ENCODE measurements at regions not wholly inside any gene's neighbourhood (a gene's known extent, or its start where the extent isn't known, plus 50 kb on each side); places are given as distances from the start of the nearest gene placed in this dataset.

DNA sequence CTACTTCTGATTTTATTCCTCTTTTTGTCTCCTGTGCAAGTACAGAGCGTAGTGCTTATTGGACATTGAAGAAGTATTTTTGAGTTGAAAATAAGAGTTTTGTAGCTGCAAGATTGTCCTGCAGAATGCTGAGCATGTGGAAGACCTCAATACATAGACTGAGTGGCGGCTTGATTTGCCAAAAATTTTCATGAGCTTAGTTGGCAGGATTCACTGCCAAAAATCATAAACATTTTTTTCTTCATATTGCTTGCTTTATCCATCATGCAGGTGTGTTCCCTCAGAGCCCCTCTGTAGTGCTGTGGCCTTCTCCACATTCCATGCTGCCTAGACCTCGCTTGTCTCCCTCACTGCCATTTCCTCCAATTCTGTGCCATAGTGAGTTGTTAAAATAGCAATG is 100.1 kb downstream of the DUSP10 start:
- no peak for TF ChIP-seq EZH2 (IDR thresholded peaks at IDR 0.05; ENCODE audit: low read length, unreplicated experiment)
- TF ChIP-seq, protein P1, sequence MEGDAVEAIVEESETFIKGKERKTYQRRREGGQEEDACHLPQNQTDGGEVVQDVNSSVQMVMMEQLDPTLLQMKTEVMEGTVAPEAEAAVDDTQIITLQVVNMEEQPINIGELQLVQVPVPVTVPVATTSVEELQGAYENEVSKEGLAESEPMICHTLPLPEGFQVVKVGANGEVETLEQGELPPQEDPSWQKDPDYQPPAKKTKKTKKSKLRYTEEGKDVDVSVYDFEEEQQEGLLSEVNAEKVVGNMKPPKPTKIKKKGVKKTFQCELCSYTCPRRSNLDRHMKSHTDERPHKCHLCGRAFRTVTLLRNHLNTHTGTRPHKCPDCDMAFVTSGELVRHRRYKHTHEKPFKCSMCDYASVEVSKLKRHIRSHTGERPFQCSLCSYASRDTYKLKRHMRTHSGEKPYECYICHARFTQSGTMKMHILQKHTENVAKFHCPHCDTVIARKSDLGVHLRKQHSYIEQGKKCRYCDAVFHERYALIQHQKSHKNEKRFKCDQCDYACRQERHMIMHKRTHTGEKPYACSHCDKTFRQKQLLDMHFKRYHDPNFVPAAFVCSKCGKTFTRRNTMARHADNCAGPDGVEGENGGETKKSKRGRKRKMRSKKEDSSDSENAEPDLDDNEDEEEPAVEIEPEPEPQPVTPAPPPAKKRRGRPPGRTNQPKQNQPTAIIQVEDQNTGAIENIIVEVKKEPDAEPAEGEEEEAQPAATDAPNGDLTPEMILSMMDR (conservative IDR thresholded peaks at IDR 0.05; ENCODE audit: low read depth, low read length): no peak
- TF ChIP-seq EZH2phosphoT487 (IDR thresholded peaks at IDR 0.05; ENCODE audit: borderline replicate concordance, low read length): no peak

Data from PC-3 (cell line).